H1 (cell line): ENCODE measurements at regions not wholly inside any gene's neighbourhood (a gene's known extent, or its start where the extent isn't known, plus 50 kb on each side); places are given as distances from the start of the nearest gene placed in this dataset.

ENCODE experiments used
- RAD21 ChIP-seq, 2 experiments: IDR thresholded peaks in 1 of 2; conservative IDR thresholded peaks in 1 of 2; 2 replicates each; pipeline ENCODE4 v1.6.1; 2011; ENCODE audit warnings: low read depth in 2 of 2, low read length in 2 of 2, improper control_type of control experiment in 1 of 2, inconsistent platforms in 1 of 2, mild to moderate bottlenecking in 1 of 2, moderate library complexity in 1 of 2

DNA sequence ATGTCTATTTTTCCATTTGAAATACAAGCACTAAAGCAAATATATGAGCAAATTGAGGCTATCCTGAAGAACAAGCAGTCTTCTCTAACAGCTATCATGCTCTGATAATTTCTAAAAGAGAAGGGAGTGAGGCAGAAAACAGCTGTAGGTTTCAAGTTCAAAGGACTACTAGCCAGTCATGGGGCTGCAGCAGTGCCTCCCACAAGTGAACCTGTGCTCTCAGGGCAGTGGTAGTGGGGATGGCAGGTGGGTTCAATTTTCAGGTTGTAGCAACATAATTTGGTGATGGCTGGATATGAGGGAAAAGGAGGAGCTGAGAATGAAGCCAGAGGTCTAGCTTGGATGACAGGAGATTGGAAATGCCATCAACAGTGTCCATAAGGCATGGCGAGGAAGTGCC lies 93.5 kb upstream of the ARHGAP20 start (continued):
- no peak for TF ChIP-seq RAD21 (IDR thresholded peaks at IDR 0.05 in 1 of 2, conservative IDR thresholded peaks at IDR 0.05 in 1 of 2; ENCODE audit: low read depth in 2 of 2, low read length in 2 of 2)
